Stimulated activated naive CD4-positive, alpha-beta T cell treated with Interleukin-2 at 50 U/mL for 16 hours (primary cell): ENCODE measurements at regions not wholly inside any gene's neighbourhood (a gene's known extent, or its start where the extent isn't known, plus 50 kb on each side); places are given as distances from the start of the nearest gene placed in this dataset.

ENCODE experiments used
- DNase-seq: peaks from one replicate; lab custom pipeline; 2025; lab: John Stamatoyannopoulos, UW

GRCh38 chr21:17979763-17980162 lies 160.6 kb upstream of the C21orf91 start:
- no peak for DNase-seq

- no peak for DNase-seq
These were observed 159.7 kb upstream of the C21orf91 start for GRCh38 chr21:17978895-17979294.

- DNase-seq = no peak
These were observed 157.5 kb upstream of the C21orf91 start for GRCh38 chr21:17976691-17977090.

- no peak for DNase-seq
These were observed 157.0 kb upstream of the C21orf91 start for GRCh38 chr21:17976139-17976538.

- DNase-seq = no peak
These were observed 148.2 kb upstream of the C21orf91 start for GRCh38 chr21:17967319-17967718.

- no peak for DNase-seq
These were observed 145.6 kb upstream of the C21orf91 start for GRCh38 chr21:17964716-17965115.

GRCh38 chr21:17964199-17964598 lies 145.0 kb upstream of the C21orf91 start:
- DNase-seq = no peak

- DNase-seq = no peak
These were observed 131.4 kb upstream of the C21orf91 start for GRCh38 chr21:17950591-17950990.

GRCh38 chr21:17949421-17949820 lies 130.3 kb upstream of the C21orf91 start:
- no peak for DNase-seq

GRCh38 chr21:17947531-17947930 lies 128.4 kb upstream of the C21orf91 start:
- no peak for DNase-seq

- DNase-seq = no peak
These were observed 111.9 kb upstream of the C21orf91 start for GRCh38 chr21:17931080-17931479.

- DNase-seq = no peak
These were observed 110.9 kb upstream of the C21orf91 start for GRCh38 chr21:17930093-17930492.

GRCh38 chr21:17929510-17929909 lies 110.4 kb upstream of the C21orf91 start:
- DNase-seq = no peak

- no peak for DNase-seq
These were observed 106.7 kb upstream of the C21orf91 start for GRCh38 chr21:17925899-17926298.

- peak; percentile 8 for DNase-seq
These were observed 105.9 kb upstream of the C21orf91 start for GRCh38 chr21:17925000-17925610.

GRCh38 chr21:17921579-17922530 lies 102.7 kb upstream of the C21orf91 start:
- DNase-seq = no peak

- DNase-seq = no peak
These were observed 96.8 kb upstream of the C21orf91 start for GRCh38 chr21:17915976-17916375.

- DNase-seq = no peak
These were observed 92.5 kb upstream of the C21orf91 start for GRCh38 chr21:17911628-17912027.

GRCh38 chr21:17903929-17904639 lies 84.9 kb upstream of the C21orf91 start:
- no peak for DNase-seq

- no peak for DNase-seq
These were observed 84.1 kb upstream of the C21orf91 start for GRCh38 chr21:17903029-17903806.

- DNase-seq = no peak
These were observed 82.4 kb upstream of the C21orf91 start for GRCh38 chr21:17901458-17902079.
